Colonic mucosa (tissue), 4 donors: ENCODE measurements at regions not wholly inside any gene's neighbourhood (a gene's known extent, or its start where the extent isn't known, plus 50 kb on each side); places are given as distances from the start of the nearest gene placed in this dataset.

Experiments used
- DNase-seq: peaks from one replicate; pipeline ENCODE4 v3.0.0-alpha.2; 2020
- H3K27ac ChIP-seq: fragments of 200-600 bp; one replicate; pipeline ENCODE4 v1.8.0; 2021
- H3K27me3 ChIP-seq: fragments of 200-600 bp; one replicate; pipeline ENCODE4 v1.8.0; 2021
- H3K36me3 ChIP-seq: fragments of 200-600 bp; one replicate; pipeline ENCODE4 v1.8.0; 2021
- H3K4me1 ChIP-seq: fragments of 200-600 bp; one replicate; pipeline ENCODE4 v1.8.0; 2021; ENCODE audit warnings: mild to moderate bottlenecking
- H3K4me3 ChIP-seq: fragments of 200-600 bp; one replicate; pipeline ENCODE4 v1.8.0; 2021
- H3K9ac ChIP-seq, 2 donors: one replicate each; pipeline ENCODE4 v1.7.0; 2013; ENCODE audit warnings: control low read depth in 2 of 2, low read depth in 2 of 2, low read length in 2 of 2
- H3K9me3 ChIP-seq: fragments of 200-600 bp; one replicate; pipeline ENCODE4 v1.8.0; 2021
- CTCF ChIP-seq: fragments of 200-600 bp; IDR thresholded peaks from one replicate; pipeline ENCODE4 v1.8.0; 2022; ENCODE audit warnings: antibody characterized with exemption, mild to moderate bottlenecking
- intact Hi-C: fragments of 100-400 bp; cut with DNase I; formaldehyde crosslinking; loops from one replicate; pipeline ENCODE4 v1.14.1; 2022
- donor health status: healthy.
- donor health status: DM: no; HTN: no; CAD: no.
- donor health status: DM: no; HTN: no; CAD: no.

- intact Hi-C loops: no loop called here
- no peaks in the 10 kb centered on the region for H3K27me3 ChIP-seq
- no peak overlapping the region for H3K27ac ChIP-seq
- no peak overlapping the region for H3K4me3 ChIP-seq
- no peaks in the 10 kb centered on the region for H3K4me1 ChIP-seq
- no peak overlapping the region for H3K9ac ChIP-seq
- DNase-seq: no peak
- H3K9me3 ChIP-seq: no peaks in the 10 kb centered on the region
- no peaks in the 10 kb centered on the region for H3K36me3 ChIP-seq
- TF ChIP-seq CTCF: no peak
Observed at GRCh38 chr16:27676839-27677238, 126.9 kb downstream of the KATNIP start.

GRCh38 chr16:27677263-27677662, 127.3 kb downstream of the KATNIP start:
- H3K27ac ChIP-seq: no peak overlapping the region
- no peaks in the 10 kb centered on the region for H3K9me3 ChIP-seq
- H3K4me1 ChIP-seq: no peaks in the 10 kb centered on the region
- no peaks in the 10 kb centered on the region for H3K36me3 ChIP-seq
- H3K4me3 ChIP-seq: no peak overlapping the region
- TF ChIP-seq CTCF: no peak
- DNase-seq: no peak
- H3K27me3 ChIP-seq: no peaks in the 10 kb centered on the region
- intact Hi-C loops: no loop called here
- no peak overlapping the region for H3K9ac ChIP-seq

GRCh38 chr16:27678955-27679354, 129.0 kb downstream of the KATNIP start:
- Histone ChIP-seq H3K9me3 (no peaks in the 10 kb centered on the region), H3K27ac (no peak overlapping the region), H3K9ac (no peak overlapping the region), H3K4me1 (no peaks in the 10 kb centered on the region), H3K36me3 (no peaks in the 10 kb centered on the region), H3K27me3 (no peaks in the 10 kb centered on the region), H3K4me3 (no peak overlapping the region)
- DNase-seq: no peak
- intact Hi-C loops: no loop called here
- no peak for TF ChIP-seq CTCF

GRCh38 chr16:27679899-27680298, 130.0 kb downstream of the KATNIP start:
- Histone ChIP-seq H3K27me3 (no peaks in the 10 kb centered on the region), H3K4me3 (no peak overlapping the region), H3K9ac (no peak overlapping the region), H3K4me1 (no peaks in the 10 kb centered on the region), H3K27ac (no peak overlapping the region), H3K36me3 (no peaks in the 10 kb centered on the region), H3K9me3 (no peaks in the 10 kb centered on the region)
- no peak for TF ChIP-seq CTCF
- intact Hi-C loops: no loop called here
- DNase-seq: no peak

- Histone ChIP-seq H3K36me3 (no peaks in the 10 kb centered on the region), H3K27me3 (no peaks in the 10 kb centered on the region), H3K4me1 (no peaks in the 10 kb centered on the region), H3K27ac (no peak overlapping the region), H3K4me3 (no peak overlapping the region), H3K9ac (no peak overlapping the region), H3K9me3 (no peaks in the 10 kb centered on the region)
- TF ChIP-seq CTCF: no peak
- intact Hi-C loops: no loop called here
- DNase-seq: no peak
Observed at GRCh38 chr16:27681681-27682080, 131.7 kb downstream of the KATNIP start.

GRCh38 chr16:27684047-27684446, 134.1 kb downstream of the KATNIP start:
- DNase-seq: no peak
- H3K27me3 ChIP-seq: no peaks in the 10 kb centered on the region
- H3K9me3 ChIP-seq: no peaks in the 10 kb centered on the region
- H3K27ac ChIP-seq: no peak overlapping the region
- H3K4me3 ChIP-seq: no peak overlapping the region
- H3K9ac ChIP-seq: no peak overlapping the region
- no peaks in the 10 kb centered on the region for H3K36me3 ChIP-seq
- TF ChIP-seq CTCF: no peak
- intact Hi-C loops: no loop called here
- H3K4me1 ChIP-seq: no peaks in the 10 kb centered on the region
